Smooth muscle cell (in vitro differentiated cells): ENCODE measurements at regions not wholly inside any gene's neighbourhood (a gene's known extent, or its start where the extent isn't known, plus 50 kb on each side); places are given as distances from the start of the nearest gene placed in this dataset.

ENCODE experiments used
- DNase-seq: peaks from one replicate; lab custom pipeline; 2025; ENCODE audit not compliant: unreplicated experiment; lab: John Stamatoyannopoulos, UW
- H2AFZ ChIP-seq: fragments of 200-600 bp; sonication (generic); 2 replicates; pipeline ENCODE4 v1.6.0; 2016; ENCODE audit warnings: antibody characterized with exemption, low read depth, mild to moderate bottlenecking
- H3F3A ChIP-seq: fragments of 200-600 bp; sonication (generic); 2 replicates; pipeline ENCODE4 v1.6.0; 2017; ENCODE audit warnings: antibody characterized with exemption, low read depth
- H3K27ac ChIP-seq: fragments of 200-600 bp; sonication (generic); 2 replicates; pipeline ENCODE4 v1.5.1; 2016; ENCODE audit warnings: low read depth, mild to moderate bottlenecking
- H3K27me3 ChIP-seq: fragments of 200-600 bp; sonication (generic); 2 replicates; pipeline ENCODE4 v1.6.1; 2016; ENCODE audit warnings: low read depth, mild to moderate bottlenecking
- H3K36me3 ChIP-seq: fragments of 200-600 bp; sonication (generic); 2 replicates; pipeline ENCODE4 v1.5.1; 2016; ENCODE audit warnings: low read depth
- H3K4me1 ChIP-seq: fragments of 200-600 bp; sonication (generic); 2 replicates; pipeline ENCODE4 v1.5.1; 2016; ENCODE audit warnings: low read depth
- H3K4me2 ChIP-seq: fragments of 200-600 bp; sonication (generic); 2 replicates; pipeline ENCODE4 v1.6.0; 2016; ENCODE audit warnings: mild to moderate bottlenecking
- H3K4me3 ChIP-seq: fragments of 200-600 bp; sonication (generic); 2 replicates; pipeline ENCODE4 v1.5.1; 2016; ENCODE audit warnings: mild to moderate bottlenecking
- H3K79me2 ChIP-seq: fragments of 200-600 bp; sonication (generic); 2 replicates; pipeline ENCODE4 v1.6.0; 2016; ENCODE audit warnings: low read depth, mild to moderate bottlenecking
- H3K9ac ChIP-seq: fragments of 200-600 bp; sonication (generic); 2 replicates; pipeline ENCODE4 v1.6.0; 2016; ENCODE audit warnings: low read depth
- H3K9me3 ChIP-seq: fragments of 200-600 bp; sonication (generic); replicated peaks from 2 replicates; pipeline ENCODE4 v1.5.1; 2016; ENCODE audit warnings: low read depth
- H4K20me1 ChIP-seq: fragments of 200-600 bp; sonication (generic); 2 replicates; pipeline ENCODE4 v1.6.0; 2016; ENCODE audit warnings: low read depth
- WGBS: methylation state at CpG from one replicate; pipeline ENCODE4 v1.1.7; 2016; ENCODE audit warnings: low lambda C conversion rate; 5-methylcytosine and 5-hydroxymethylcytosine counted together
- TF ChIP-seq, protein P1 (sequence below): fragments of 200-600 bp; sonication (generic); IDR thresholded peaks from 2 replicates; pipeline ENCODE4 v1.5.1; 2017; ENCODE audit warnings: borderline replicate concordance, mild to moderate bottlenecking, antibody characterized with exemption; ENCODE audit not compliant: insufficient read depth, poor library complexity, severe bottlenecking

DNA sequence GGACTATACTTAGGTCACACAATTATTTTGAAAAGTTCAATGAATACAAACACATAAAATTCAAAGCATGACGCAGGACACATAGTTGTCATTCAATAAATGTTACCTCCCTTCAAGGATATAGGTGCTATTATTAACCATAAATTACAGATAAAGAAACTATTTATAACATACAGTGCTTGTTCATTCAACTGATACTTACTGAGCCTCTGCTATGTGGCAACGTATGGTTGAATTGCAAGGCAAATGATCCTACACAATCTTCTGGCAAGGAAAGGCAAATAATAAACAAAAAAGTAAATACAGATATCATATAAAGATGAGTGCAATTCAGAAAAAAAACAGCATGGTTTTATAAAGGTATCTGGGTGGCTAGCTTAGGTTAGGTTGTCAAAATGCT lies 614.7 kb downstream of the LTN1 start:
- H3K27me3 ChIP-seq, result no peaks in the 10 kb centered on the region
- no peaks in the 10 kb centered on the region for H3K9me3 ChIP-seq
- DNase-seq, result no peak
- no peaks in the 10 kb centered on the region for H4K20me1 ChIP-seq
- no peak overlapping the region for H3K4me2 ChIP-seq
- no peak overlapping the region for H3K27ac ChIP-seq
- H3K36me3 ChIP-seq, result no peaks in the 10 kb centered on the region
- WGBS, result 95% methylated on average over 2 of the region's 2 CpGs
- H3K79me2 ChIP-seq, result no peaks in the 10 kb centered on the region
- no peak overlapping the region for H3K9ac ChIP-seq
- no peak overlapping the region for H2AFZ ChIP-seq
- no peaks in the 10 kb centered on the region for H3K4me1 ChIP-seq
- no peaks in the 10 kb centered on the region for H3F3A ChIP-seq
- no peak overlapping the region for H3K4me3 ChIP-seq
- TF ChIP-seq, protein P1, sequence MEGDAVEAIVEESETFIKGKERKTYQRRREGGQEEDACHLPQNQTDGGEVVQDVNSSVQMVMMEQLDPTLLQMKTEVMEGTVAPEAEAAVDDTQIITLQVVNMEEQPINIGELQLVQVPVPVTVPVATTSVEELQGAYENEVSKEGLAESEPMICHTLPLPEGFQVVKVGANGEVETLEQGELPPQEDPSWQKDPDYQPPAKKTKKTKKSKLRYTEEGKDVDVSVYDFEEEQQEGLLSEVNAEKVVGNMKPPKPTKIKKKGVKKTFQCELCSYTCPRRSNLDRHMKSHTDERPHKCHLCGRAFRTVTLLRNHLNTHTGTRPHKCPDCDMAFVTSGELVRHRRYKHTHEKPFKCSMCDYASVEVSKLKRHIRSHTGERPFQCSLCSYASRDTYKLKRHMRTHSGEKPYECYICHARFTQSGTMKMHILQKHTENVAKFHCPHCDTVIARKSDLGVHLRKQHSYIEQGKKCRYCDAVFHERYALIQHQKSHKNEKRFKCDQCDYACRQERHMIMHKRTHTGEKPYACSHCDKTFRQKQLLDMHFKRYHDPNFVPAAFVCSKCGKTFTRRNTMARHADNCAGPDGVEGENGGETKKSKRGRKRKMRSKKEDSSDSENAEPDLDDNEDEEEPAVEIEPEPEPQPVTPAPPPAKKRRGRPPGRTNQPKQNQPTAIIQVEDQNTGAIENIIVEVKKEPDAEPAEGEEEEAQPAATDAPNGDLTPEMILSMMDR, result no peak

DNA sequence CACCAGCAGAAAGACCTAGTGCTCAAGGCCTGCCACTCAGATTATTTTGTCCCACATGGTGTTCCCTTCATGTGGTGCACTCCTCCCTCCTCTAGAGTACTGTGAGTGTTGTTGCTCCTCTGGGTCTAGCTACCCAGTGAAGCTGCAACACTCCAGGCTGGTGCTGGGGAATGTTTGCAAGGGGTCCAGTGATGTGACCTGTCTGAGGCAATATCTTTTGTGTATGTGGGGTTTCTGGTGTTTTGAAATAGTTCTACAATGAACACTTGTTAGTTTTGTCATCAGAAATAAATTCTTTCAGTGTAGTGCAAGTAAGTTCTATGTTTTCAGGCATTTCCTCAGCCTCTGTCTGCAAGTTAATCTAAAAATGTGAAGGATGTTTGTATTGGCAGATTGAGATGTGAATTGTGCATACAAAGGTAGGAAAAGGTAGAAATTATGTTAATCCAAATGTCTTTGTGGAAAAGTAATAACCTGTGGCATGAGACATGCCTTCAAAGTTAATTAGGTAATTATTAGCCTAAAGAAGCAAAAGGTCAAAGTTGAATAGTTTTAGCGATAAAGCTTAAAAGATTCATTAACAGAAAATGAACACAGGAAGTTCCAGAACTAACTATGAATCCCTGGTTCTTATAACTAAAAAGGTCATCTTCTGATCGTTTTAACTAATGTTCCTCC lies 616.8 kb downstream of the LTN1 start:
- Histone ChIP-seq H3K27ac (no peak overlapping the region), H4K20me1 (no peaks in the 10 kb centered on the region), H3K4me3 (no peak overlapping the region), H3K79me2 (no peaks in the 10 kb centered on the region), H3K4me2 (no peak overlapping the region), H2AFZ (no peak overlapping the region), H3K9ac (no peak overlapping the region), H3K9me3 (peaks cover 4% of the 10 kb centered on the region), H3K27me3 (no peaks in the 10 kb centered on the region), H3F3A (no peaks in the 10 kb centered on the region), H3K36me3 (no peaks in the 10 kb centered on the region), H3K4me1 (no peaks in the 10 kb centered on the region)
- WGBS, result 90% methylated on average over 2 of the region's 2 CpGs
- TF ChIP-seq, protein P1, result no peak
- no peak for DNase-seq

DNA sequence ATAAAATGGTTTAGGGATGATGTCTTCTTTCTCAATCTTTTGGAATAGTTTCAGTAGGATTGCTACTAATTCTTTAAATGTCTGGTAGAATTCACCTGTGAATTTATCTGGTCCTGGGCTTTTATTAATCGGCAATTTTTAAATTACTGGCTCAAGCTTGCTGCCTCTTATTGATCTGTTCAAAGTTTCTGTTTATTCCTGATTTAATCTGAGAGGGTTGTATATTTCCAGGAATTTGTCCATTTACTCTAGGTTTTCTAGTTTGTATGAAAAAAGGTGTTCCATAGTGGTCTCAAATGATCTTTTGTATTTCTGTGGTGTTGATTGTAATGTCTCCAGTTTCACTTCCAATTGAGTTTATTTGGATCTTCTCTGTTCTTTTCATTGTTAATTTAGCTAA lies 617.8 kb downstream of the LTN1 start:
- Histone ChIP-seq H3K27ac (no peak overlapping the region), H3F3A (no peaks in the 10 kb centered on the region), H3K4me1 (no peaks in the 10 kb centered on the region), H3K27me3 (no peaks in the 10 kb centered on the region), H2AFZ (no peak overlapping the region), H4K20me1 (no peaks in the 10 kb centered on the region), H3K4me2 (no peak overlapping the region), H3K36me3 (no peaks in the 10 kb centered on the region), H3K9ac (no peak overlapping the region), H3K79me2 (no peaks in the 10 kb centered on the region), H3K9me3 (peaks cover 4% of the 10 kb centered on the region), H3K4me3 (no peak overlapping the region)
- WGBS, result 90% methylated on average over 1 of the region's 1 CpG
- TF ChIP-seq, protein P1, result no peak
- no peak for DNase-seq

DNA sequence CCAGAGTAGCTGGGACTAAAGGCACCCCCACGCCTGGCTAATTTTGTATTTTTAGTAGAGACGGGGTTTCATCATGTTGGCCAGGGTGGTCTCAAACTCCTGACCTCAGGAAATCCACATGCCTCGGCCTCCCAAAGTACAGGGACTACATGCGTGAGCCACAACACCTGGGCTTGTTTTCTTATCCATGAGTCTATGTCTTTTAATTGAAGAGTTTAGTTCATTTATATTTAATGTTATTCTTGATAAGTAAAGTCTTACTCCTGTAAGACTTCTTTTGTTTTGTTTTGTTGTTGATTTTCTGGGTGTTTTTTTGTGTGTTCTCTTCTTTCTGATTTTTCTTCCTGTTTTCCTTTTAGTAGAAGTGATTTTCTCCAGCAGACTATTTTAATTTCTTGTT lies 621.0 kb downstream of the LTN1 start:
- WGBS, result 90% methylated on average over 4 of the region's 4 CpGs
- peaks cover 4% of the 10 kb centered on the region for H3K9me3 ChIP-seq
- no peaks in the 10 kb centered on the region for H3F3A ChIP-seq
- H2AFZ ChIP-seq, result no peak overlapping the region
- H3K4me2 ChIP-seq, result no peak overlapping the region
- no peak for DNase-seq
- no peaks in the 10 kb centered on the region for H3K27me3 ChIP-seq
- TF ChIP-seq, protein P1, result no peak
- H3K36me3 ChIP-seq, result no peaks in the 10 kb centered on the region
- H4K20me1 ChIP-seq, result no peaks in the 10 kb centered on the region
- no peak overlapping the region for H3K4me3 ChIP-seq
- no peak overlapping the region for H3K27ac ChIP-seq
- H3K79me2 ChIP-seq, result no peaks in the 10 kb centered on the region
- no peak overlapping the region for H3K9ac ChIP-seq
- no peaks in the 10 kb centered on the region for H3K4me1 ChIP-seq
